ENCODE measurements at regions not wholly inside any gene's neighbourhood (a gene's known extent, or its start where the extent isn't known, plus 50 kb on each side); places are given as distances from the start of the nearest gene placed in this dataset.

DNA sequence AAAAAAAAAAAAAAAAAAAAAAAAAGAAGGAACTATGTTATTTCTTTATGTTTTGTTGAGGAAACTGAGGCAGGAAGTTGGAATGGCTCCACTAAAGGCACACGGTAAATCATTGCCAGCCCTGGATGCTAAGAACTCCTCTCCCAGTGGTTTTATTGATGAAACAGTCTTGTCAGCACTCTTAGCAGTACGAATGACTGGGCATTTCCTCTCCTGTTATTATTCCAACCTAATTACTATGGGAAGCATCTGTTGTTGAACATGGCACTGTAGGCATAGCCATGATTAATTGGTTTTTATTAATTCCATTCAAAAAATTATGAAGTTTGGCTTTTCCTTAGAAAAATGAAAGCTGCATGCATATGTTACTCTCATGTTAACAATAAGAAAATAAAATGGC lies 1387.1 kb upstream of the TMEM132C start (continued):
- TF ChIP-seq, protein P1, sequence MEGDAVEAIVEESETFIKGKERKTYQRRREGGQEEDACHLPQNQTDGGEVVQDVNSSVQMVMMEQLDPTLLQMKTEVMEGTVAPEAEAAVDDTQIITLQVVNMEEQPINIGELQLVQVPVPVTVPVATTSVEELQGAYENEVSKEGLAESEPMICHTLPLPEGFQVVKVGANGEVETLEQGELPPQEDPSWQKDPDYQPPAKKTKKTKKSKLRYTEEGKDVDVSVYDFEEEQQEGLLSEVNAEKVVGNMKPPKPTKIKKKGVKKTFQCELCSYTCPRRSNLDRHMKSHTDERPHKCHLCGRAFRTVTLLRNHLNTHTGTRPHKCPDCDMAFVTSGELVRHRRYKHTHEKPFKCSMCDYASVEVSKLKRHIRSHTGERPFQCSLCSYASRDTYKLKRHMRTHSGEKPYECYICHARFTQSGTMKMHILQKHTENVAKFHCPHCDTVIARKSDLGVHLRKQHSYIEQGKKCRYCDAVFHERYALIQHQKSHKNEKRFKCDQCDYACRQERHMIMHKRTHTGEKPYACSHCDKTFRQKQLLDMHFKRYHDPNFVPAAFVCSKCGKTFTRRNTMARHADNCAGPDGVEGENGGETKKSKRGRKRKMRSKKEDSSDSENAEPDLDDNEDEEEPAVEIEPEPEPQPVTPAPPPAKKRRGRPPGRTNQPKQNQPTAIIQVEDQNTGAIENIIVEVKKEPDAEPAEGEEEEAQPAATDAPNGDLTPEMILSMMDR (conservative IDR thresholded peaks at IDR 0.05; ENCODE audit: low read depth in 2 of 2) = no peak
- no peak for TF ChIP-seq JUNB (IDR thresholded peaks at IDR 0.05; ENCODE audit: unreplicated experiment)
- TF ChIP-seq, protein P2, sequence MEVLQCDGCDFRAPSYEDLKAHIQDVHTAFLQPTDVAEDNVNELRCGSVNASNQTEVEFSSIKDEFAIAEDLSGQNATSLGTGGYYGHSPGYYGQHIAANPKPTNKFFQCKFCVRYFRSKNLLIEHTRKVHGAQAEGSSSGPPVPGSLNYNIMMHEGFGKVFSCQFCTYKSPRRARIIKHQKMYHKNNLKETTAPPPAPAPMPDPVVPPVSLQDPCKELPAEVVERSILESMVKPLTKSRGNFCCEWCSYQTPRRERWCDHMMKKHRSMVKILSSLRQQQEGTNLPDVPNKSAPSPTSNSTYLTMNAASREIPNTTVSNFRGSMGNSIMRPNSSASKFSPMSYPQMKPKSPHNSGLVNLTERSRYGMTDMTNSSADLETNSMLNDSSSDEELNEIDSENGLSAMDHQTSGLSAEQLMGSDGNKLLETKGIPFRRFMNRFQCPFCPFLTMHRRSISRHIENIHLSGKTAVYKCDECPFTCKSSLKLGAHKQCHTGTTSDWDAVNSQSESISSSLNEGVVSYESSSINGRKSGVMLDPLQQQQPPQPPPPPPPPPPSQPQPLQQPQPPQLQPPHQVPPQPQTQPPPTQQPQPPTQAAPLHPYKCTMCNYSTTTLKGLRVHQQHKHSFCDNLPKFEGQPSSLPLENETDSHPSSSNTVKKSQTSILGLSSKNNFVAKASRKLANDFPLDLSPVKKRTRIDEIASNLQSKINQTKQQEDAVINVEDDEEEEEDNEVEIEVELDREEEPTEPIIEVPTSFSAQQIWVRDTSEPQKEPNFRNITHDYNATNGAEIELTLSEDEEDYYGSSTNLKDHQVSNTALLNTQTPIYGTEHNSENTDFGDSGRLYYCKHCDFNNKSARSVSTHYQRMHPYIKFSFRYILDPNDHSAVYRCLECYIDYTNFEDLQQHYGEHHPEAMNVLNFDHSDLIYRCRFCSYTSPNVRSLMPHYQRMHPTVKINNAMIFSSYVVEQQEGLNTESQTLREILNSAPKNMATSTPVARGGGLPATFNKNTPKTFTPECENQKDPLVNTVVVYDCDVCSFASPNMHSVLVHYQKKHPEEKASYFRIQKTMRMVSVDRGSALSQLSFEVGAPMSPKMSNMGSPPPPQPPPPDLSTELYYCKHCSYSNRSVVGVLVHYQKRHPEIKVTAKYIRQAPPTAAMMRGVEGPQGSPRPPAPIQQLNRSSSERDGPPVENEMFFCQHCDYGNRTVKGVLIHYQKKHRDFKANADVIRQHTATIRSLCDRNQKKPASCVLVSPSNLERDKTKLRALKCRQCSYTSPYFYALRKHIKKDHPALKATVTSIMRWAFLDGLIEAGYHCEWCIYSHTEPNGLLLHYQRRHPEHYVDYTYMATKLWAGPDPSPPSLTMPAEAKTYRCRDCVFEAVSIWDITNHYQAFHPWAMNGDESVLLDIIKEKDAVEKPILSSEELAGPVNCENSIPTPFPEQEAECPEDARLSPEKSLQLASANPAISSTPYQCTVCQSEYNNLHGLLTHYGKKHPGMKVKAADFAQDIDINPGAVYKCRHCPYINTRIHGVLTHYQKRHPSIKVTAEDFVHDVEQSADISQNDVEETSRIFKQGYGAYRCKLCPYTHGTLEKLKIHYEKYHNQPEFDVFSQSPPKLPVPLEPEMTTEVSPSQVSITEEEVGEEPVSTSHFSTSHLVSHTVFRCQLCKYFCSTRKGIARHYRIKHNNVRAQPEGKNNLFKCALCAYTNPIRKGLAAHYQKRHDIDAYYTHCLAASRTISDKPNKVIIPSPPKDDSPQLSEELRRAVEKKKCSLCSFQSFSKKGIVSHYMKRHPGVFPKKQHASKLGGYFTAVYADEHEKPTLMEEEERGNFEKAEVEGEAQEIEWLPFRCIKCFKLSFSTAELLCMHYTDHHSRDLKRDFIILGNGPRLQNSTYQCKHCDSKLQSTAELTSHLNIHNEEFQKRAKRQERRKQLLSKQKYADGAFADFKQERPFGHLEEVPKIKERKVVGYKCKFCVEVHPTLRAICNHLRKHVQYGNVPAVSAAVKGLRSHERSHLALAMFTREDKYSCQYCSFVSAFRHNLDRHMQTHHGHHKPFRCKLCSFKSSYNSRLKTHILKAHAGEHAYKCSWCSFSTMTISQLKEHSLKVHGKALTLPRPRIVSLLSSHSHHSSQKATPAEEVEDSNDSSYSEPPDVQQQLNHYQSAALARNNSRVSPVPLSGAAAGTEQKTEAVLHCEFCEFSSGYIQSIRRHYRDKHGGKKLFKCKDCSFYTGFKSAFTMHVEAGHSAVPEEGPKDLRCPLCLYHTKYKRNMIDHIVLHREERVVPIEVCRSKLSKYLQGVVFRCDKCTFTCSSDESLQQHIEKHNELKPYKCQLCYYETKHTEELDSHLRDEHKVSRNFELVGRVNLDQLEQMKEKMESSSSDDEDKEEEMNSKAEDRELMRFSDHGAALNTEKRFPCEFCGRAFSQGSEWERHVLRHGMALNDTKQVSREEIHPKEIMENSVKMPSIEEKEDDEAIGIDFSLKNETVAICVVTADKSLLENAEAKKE (CRISPR knock-in tag; IDR thresholded peaks at IDR 0.05) = no peak

DNA sequence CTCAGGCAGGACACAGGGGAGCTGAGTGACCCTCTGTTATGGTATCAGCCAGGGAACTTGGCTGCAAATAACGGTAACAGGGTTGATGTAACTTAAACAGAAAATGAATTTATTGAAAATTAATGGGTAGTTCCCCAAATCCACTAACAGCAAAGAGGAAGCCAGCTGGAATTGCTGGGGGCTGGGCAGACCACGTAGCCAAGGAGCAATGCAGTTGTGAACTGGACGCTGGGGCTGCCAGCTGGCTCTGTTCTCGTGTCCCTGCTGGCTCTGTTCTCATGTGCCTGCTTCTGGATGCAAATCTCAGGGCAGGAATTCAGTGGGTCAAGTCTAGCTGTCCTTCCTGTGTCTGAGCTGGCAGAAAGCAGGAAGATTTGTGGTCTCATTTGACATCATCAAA lies 1383.3 kb upstream of the TMEM132C start:
- H3K79me2 ChIP-seq (replicated peaks; ENCODE audit: insufficient read depth) = no peaks in the 10 kb centered on the region
- no peaks in the 10 kb centered on the region for H3K27me3 ChIP-seq (ENCODE audit: insufficient read depth)
- H3K27ac Mint-ChIP-seq = no peak overlapping the region
- peaks cover 97% of the 10 kb centered on the region for H3K9me3 Mint-ChIP-seq
- TF ChIP-seq POLR2AphosphoS5 (IDR thresholded peaks at IDR 0.05; ENCODE audit: low read depth) (no peak), EZH2 (IDR thresholded peaks at IDR 0.05; ENCODE audit: low read depth, unreplicated experiment) (no peak), ZNF331 (CRISPR knock-in tag; IDR thresholded peaks at IDR 0.05; ENCODE audit: low read depth) (no peak), NANOG (IDR thresholded peaks at IDR 0.05; ENCODE audit: borderline replicate concordance) (no peak), ZNF114 (CRISPR knock-in tag; IDR thresholded peaks at IDR 0.05) (no peak)
- TF ChIP-seq, protein P1 (conservative IDR thresholded peaks at IDR 0.05; ENCODE audit: low read depth in 2 of 2) = no peak
- TF ChIP-seq, protein P3, sequence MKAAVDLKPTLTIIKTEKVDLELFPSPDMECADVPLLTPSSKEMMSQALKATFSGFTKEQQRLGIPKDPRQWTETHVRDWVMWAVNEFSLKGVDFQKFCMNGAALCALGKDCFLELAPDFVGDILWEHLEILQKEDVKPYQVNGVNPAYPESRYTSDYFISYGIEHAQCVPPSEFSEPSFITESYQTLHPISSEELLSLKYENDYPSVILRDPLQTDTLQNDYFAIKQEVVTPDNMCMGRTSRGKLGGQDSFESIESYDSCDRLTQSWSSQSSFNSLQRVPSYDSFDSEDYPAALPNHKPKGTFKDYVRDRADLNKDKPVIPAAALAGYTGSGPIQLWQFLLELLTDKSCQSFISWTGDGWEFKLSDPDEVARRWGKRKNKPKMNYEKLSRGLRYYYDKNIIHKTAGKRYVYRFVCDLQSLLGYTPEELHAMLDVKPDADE (IDR thresholded peaks at IDR 0.05) = no peak
- TF ChIP-seq, protein P4, sequence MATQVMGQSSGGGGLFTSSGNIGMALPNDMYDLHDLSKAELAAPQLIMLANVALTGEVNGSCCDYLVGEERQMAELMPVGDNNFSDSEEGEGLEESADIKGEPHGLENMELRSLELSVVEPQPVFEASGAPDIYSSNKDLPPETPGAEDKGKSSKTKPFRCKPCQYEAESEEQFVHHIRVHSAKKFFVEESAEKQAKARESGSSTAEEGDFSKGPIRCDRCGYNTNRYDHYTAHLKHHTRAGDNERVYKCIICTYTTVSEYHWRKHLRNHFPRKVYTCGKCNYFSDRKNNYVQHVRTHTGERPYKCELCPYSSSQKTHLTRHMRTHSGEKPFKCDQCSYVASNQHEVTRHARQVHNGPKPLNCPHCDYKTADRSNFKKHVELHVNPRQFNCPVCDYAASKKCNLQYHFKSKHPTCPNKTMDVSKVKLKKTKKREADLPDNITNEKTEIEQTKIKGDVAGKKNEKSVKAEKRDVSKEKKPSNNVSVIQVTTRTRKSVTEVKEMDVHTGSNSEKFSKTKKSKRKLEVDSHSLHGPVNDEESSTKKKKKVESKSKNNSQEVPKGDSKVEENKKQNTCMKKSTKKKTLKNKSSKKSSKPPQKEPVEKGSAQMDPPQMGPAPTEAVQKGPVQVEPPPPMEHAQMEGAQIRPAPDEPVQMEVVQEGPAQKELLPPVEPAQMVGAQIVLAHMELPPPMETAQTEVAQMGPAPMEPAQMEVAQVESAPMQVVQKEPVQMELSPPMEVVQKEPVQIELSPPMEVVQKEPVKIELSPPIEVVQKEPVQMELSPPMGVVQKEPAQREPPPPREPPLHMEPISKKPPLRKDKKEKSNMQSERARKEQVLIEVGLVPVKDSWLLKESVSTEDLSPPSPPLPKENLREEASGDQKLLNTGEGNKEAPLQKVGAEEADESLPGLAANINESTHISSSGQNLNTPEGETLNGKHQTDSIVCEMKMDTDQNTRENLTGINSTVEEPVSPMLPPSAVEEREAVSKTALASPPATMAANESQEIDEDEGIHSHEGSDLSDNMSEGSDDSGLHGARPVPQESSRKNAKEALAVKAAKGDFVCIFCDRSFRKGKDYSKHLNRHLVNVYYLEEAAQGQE (IDR thresholded peaks at IDR 0.05; ENCODE audit: unreplicated experiment) = no peak
- ATAC-seq (no peak), DNase-seq (ENCODE audit: low spot score) (no peak)
- no peaks in the 10 kb centered on the region for H3K36me3 ChIP-seq (ENCODE audit: insufficient read depth)
- H3K27me3 Mint-ChIP-seq (ENCODE audit: insufficient read depth, low read depth, poor library complexity) = no peaks in the 10 kb centered on the region
- no peak overlapping the region for H3K4me3 Mint-ChIP-seq
- H3F3A ChIP-seq (replicated peaks; ENCODE audit: low read depth) = no peaks in the 10 kb centered on the region
- no peaks in the 10 kb centered on the region for H3K4me1 Mint-ChIP-seq
- no peaks in the 10 kb centered on the region for H3K4me1 ChIP-seq (ENCODE audit: insufficient read depth)
- peaks cover 43% of the 10 kb centered on the region; the same call in 2 of the 3 replicates for H3K36me3 Mint-ChIP-seq (ENCODE audit: low read depth)
- no peaks in the 10 kb centered on the region for H4K20me1 ChIP-seq (replicated peaks; ENCODE audit: insufficient read depth)
- no peak overlapping the region for H3K4me2 ChIP-seq
- no peak overlapping the region for H2AFZ ChIP-seq
- no peak overlapping the region for H3K4me3 ChIP-seq
- no peaks in the 10 kb centered on the region for H3K9me2 ChIP-seq (ENCODE audit: insufficient read depth)
- no peak overlapping the region for H3K27ac ChIP-seq (ENCODE audit: low read depth)
